Smooth muscle cell (in vitro differentiated cells): ENCODE measurements at regions not wholly inside any gene's neighbourhood (a gene's known extent, or its start where the extent isn't known, plus 50 kb on each side); places are given as distances from the start of the nearest gene placed in this dataset.

Experiments
- DNase-seq: peaks from one replicate; lab custom pipeline; 2025; ENCODE audit not compliant: unreplicated experiment; lab: John Stamatoyannopoulos, UW
- H2AFZ ChIP-seq: fragments of 200-600 bp; sonication (generic); 2 replicates; pipeline ENCODE4 v1.6.0; 2016; ENCODE audit warnings: antibody characterized with exemption, low read depth, mild to moderate bottlenecking
- H3F3A ChIP-seq: fragments of 200-600 bp; sonication (generic); 2 replicates; pipeline ENCODE4 v1.6.0; 2017; ENCODE audit warnings: antibody characterized with exemption, low read depth
- H3K27ac ChIP-seq: fragments of 200-600 bp; sonication (generic); 2 replicates; pipeline ENCODE4 v1.5.1; 2016; ENCODE audit warnings: low read depth, mild to moderate bottlenecking
- H3K27me3 ChIP-seq: fragments of 200-600 bp; sonication (generic); 2 replicates; pipeline ENCODE4 v1.6.1; 2016; ENCODE audit warnings: low read depth, mild to moderate bottlenecking
- H3K36me3 ChIP-seq: fragments of 200-600 bp; sonication (generic); 2 replicates; pipeline ENCODE4 v1.5.1; 2016; ENCODE audit warnings: low read depth
- H3K4me1 ChIP-seq: fragments of 200-600 bp; sonication (generic); 2 replicates; pipeline ENCODE4 v1.5.1; 2016; ENCODE audit warnings: low read depth
- H3K4me2 ChIP-seq: fragments of 200-600 bp; sonication (generic); 2 replicates; pipeline ENCODE4 v1.6.0; 2016; ENCODE audit warnings: mild to moderate bottlenecking
- H3K4me3 ChIP-seq: fragments of 200-600 bp; sonication (generic); 2 replicates; pipeline ENCODE4 v1.5.1; 2016; ENCODE audit warnings: mild to moderate bottlenecking
- H3K79me2 ChIP-seq: fragments of 200-600 bp; sonication (generic); 2 replicates; pipeline ENCODE4 v1.6.0; 2016; ENCODE audit warnings: low read depth, mild to moderate bottlenecking
- H3K9ac ChIP-seq: fragments of 200-600 bp; sonication (generic); 2 replicates; pipeline ENCODE4 v1.6.0; 2016; ENCODE audit warnings: low read depth
- H3K9me3 ChIP-seq: fragments of 200-600 bp; sonication (generic); replicated peaks from 2 replicates; pipeline ENCODE4 v1.5.1; 2016; ENCODE audit warnings: low read depth
- H4K20me1 ChIP-seq: fragments of 200-600 bp; sonication (generic); 2 replicates; pipeline ENCODE4 v1.6.0; 2016; ENCODE audit warnings: low read depth
- WGBS: methylation state at CpG from one replicate; pipeline ENCODE4 v1.1.7; 2016; ENCODE audit warnings: low lambda C conversion rate; 5-methylcytosine and 5-hydroxymethylcytosine counted together
- TF ChIP-seq, protein P1 (sequence below): fragments of 200-600 bp; sonication (generic); IDR thresholded peaks from 2 replicates; pipeline ENCODE4 v1.5.1; 2017; ENCODE audit warnings: borderline replicate concordance, mild to moderate bottlenecking, antibody characterized with exemption; ENCODE audit not compliant: insufficient read depth, poor library complexity, severe bottlenecking

DNA sequence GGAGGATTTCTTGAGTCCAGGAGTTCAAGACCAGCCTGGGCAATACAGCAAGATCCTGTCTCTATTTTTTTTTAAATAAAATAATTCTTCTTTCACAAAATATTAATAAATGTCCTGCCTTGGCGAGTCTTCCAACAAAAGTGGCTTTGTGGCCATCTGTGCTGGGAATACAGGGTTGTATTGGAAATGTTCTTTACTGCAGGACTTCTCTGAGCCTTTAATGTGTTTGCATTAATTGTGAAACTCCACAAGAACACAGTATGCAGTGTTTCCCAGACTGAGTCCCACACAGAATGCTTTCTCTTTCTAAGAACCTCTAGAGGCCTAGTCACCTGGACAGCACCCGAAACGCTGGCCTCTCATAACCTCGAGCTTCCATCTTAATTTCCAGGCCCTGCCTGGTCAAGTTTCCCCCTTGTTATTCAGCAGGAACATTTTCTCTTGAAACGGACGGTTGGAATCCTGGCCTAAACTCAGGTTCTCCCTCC is 85.4 kb upstream of the ARRDC4 start:
- Histone ChIP-seq H3K4me1 (no peaks in the 10 kb centered on the region), H3K9me3 (no peaks in the 10 kb centered on the region), H4K20me1 (no peaks in the 10 kb centered on the region), H3F3A (no peaks in the 10 kb centered on the region), H2AFZ (no peak overlapping the region), H3K9ac (no peak overlapping the region), H3K27ac (no peak overlapping the region), H3K4me2 (no peak overlapping the region), H3K79me2 (no peaks in the 10 kb centered on the region), H3K36me3 (no peaks in the 10 kb centered on the region), H3K27me3 (no peaks in the 10 kb centered on the region), H3K4me3 (no peak overlapping the region)
- no peak for DNase-seq
- WGBS, result 88% methylated on average over 6 of the region's 6 CpGs
- TF ChIP-seq, protein P1, sequence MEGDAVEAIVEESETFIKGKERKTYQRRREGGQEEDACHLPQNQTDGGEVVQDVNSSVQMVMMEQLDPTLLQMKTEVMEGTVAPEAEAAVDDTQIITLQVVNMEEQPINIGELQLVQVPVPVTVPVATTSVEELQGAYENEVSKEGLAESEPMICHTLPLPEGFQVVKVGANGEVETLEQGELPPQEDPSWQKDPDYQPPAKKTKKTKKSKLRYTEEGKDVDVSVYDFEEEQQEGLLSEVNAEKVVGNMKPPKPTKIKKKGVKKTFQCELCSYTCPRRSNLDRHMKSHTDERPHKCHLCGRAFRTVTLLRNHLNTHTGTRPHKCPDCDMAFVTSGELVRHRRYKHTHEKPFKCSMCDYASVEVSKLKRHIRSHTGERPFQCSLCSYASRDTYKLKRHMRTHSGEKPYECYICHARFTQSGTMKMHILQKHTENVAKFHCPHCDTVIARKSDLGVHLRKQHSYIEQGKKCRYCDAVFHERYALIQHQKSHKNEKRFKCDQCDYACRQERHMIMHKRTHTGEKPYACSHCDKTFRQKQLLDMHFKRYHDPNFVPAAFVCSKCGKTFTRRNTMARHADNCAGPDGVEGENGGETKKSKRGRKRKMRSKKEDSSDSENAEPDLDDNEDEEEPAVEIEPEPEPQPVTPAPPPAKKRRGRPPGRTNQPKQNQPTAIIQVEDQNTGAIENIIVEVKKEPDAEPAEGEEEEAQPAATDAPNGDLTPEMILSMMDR, result no peak

DNA sequence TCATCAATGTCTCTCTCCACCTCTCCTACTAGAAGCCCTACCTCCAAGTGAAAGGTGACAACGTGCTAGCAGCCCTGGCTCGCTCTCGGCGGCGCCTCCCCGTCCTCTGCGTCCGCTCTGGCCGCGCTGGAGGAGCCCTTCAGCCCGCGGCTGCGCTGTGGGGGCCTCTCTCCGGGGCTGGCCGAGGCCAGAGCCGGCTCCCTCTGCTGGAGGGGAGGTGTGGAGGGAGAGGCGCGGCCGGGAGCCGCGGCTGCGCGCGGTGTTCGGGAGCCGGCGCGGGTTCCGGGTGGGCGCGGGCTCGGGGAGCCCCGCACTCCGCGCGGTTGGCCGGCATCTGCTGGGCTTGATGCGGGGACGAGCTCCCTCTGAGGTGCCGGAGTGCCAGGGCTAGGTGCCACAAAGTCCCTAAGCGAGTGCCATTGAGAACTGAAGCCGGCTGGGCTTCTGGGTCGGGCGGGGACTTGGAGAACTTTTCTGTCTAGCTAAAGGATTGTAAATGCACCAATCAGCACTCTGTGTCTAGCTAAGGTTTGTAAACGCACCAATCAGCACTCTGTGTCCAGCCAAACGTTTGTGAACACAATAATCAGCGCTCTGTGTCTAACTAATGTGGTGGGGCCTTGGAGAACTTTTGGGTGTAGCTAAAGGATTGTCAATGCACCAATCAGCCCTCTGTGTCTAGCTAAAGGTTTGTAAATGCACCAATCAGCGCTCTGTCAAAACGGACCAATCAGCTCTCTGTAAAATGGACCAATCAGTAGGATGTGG is 84.8 kb upstream of the ARRDC4 start:
- no peak overlapping the region for H3K27ac ChIP-seq
- no peak for DNase-seq
- H2AFZ ChIP-seq, result no peak overlapping the region
- no peaks in the 10 kb centered on the region for H3K9me3 ChIP-seq
- TF ChIP-seq, protein P1, result no peak
- H3K27me3 ChIP-seq, result no peaks in the 10 kb centered on the region
- no peaks in the 10 kb centered on the region for H3K36me3 ChIP-seq
- no peaks in the 10 kb centered on the region for H4K20me1 ChIP-seq
- no peaks in the 10 kb centered on the region for H3K79me2 ChIP-seq
- 94% methylated on average over 48 of the region's 49 CpGs for WGBS
- no peak overlapping the region for H3K4me3 ChIP-seq
- no peaks in the 10 kb centered on the region for H3F3A ChIP-seq
- H3K4me1 ChIP-seq, result no peaks in the 10 kb centered on the region
- no peak overlapping the region for H3K9ac ChIP-seq
- H3K4me2 ChIP-seq, result no peak overlapping the region

DNA sequence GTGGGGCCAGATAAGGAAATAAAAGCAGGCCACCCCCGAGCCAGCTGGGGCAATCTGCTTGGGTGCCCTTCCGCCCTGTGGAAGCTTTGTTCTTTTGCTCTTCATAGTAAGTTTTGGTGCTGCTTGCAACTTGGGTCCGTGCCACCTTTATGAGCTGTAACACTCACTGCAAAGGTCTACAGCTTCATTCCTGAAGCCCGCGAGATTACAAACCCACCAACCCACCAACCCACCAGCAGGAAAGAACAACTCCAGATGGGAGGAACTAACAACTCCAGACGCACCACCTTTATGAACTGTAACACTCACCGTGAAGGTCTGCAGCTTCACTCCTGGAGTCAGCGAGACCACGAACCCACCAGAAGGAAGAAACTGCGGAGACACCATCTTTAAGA is 84.2 kb upstream of the ARRDC4 start:
- Histone ChIP-seq H3K4me2 (no peak overlapping the region), H3K27me3 (no peaks in the 10 kb centered on the region), H3F3A (no peaks in the 10 kb centered on the region), H3K4me1 (no peaks in the 10 kb centered on the region), H4K20me1 (no peaks in the 10 kb centered on the region), H2AFZ (no peak overlapping the region), H3K9me3 (no peaks in the 10 kb centered on the region), H3K4me3 (no peak overlapping the region), H3K79me2 (no peaks in the 10 kb centered on the region), H3K9ac (no peak overlapping the region), H3K27ac (no peak overlapping the region), H3K36me3 (no peaks in the 10 kb centered on the region)
- WGBS, result 91% methylated on average over 10 of the region's 10 CpGs
- DNase-seq, result no peak
- TF ChIP-seq, protein P1, result no peak

DNA sequence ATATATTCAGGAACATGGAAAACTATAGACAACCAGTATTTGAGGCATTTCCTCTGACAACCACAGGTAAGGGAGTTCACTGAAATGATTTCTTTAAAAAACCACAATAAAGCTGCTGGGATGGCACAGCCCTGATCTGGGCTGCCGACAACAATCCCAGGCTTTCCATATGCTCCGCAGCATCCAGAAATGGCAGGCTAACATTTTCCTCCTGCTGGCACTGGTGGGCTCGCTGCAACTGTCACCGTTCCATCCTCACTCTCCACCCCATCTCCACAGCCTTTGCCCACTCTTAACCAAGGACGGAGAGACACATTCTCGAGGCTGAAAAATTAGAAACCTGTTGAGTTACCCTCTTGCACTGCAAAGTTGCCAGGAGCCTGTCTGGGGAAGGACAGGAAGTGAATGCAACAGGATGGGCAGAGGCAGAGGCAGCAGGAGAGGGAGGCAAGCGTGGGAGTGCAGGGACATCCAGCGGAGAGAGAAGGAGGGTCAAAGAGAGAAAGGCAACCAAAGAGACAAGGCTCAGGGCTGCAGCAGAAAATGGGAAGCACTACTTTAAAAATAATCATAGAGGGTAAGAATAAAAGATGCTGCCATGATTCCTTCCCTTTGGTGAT is 79.0 kb upstream of the ARRDC4 start:
- H3K36me3 ChIP-seq, result no peaks in the 10 kb centered on the region
- H3K4me1 ChIP-seq, result no peaks in the 10 kb centered on the region
- H3K27me3 ChIP-seq, result peaks cover 13% of the 10 kb centered on the region
- 79% methylated on average over 8 of the region's 8 CpGs for WGBS
- no peak overlapping the region for H2AFZ ChIP-seq
- no peak overlapping the region for H3K27ac ChIP-seq
- H3K9me3 ChIP-seq, result no peaks in the 10 kb centered on the region
- no peaks in the 10 kb centered on the region for H3K79me2 ChIP-seq
- no peak overlapping the region for H3K4me3 ChIP-seq
- H3K9ac ChIP-seq, result no peak overlapping the region
- TF ChIP-seq, protein P1, result no peak
- H3K4me2 ChIP-seq, result no peak overlapping the region
- no peaks in the 10 kb centered on the region for H4K20me1 ChIP-seq
- no peak for DNase-seq
- no peaks in the 10 kb centered on the region for H3F3A ChIP-seq
